HepG2 (cell line): ENCODE measurements at regions not wholly inside any gene's neighbourhood (a gene's known extent, or its start where the extent isn't known, plus 50 kb on each side); places are given as distances from the start of the nearest gene placed in this dataset.

Experiments
- ATAC-seq: fragments of 200-7000 bp; cut with Tn5 transposase; 3 replicates; pipeline ENCODE4 v1.9.1; 2020; ENCODE audit warnings: mild to moderate bottlenecking, moderate library complexity
- BruUV-seq: library from RNA; stranded (reverse); fragments of 400-500 nt; replicated peaks from 2 replicates; lab custom pipeline; 2021; lab: Mats Ljungman, UMichigan
- CTCF ChIA-PET: fragments of 300-600 bp; formaldehyde crosslinking; extraction: SDS; loops from one replicate; lab custom pipeline; 2021; ENCODE audit warnings: low total read pairs, inconsistent platforms, low intra/inter-chr PET ratio; lab: Yijun Ruan, JAX
- POLR2A ChIA-PET: fragments of 350-600 bp; sonication (Branson Sonifier 250); formaldehyde crosslinking; loops from one replicate; lab custom pipeline; 2020; ENCODE audit warnings: antibody characterized with exemption, inconsistent platforms; lab: Yijun Ruan, JAX
- DNase-seq: peaks from one replicate; pipeline ENCODE4 v3.0.0-alpha.2; 2015; ENCODE audit warnings: low spot score
- FAIRE-seq: peaks from 3 replicates; lab custom pipeline; 2011; peaks lifted over from hg19 to GRCh38; lab: Jason Lieb, UNC
- H2AFZ ChIP-seq: one replicate; pipeline ENCODE4 v1.6.1; 2011; ENCODE audit warnings: low read length, inconsistent platforms
- H3K27ac ChIP-seq: fragments of 300-600 bp; 3 replicates; pipeline ENCODE4 v1.8.0; 2011; ENCODE audit warnings: mixed run types, mild to moderate bottlenecking, mixed read lengths, low read length, inconsistent platforms; ENCODE audit not compliant: insufficient read depth; ENCODE audit errors: extremely low read length
- H3K27me3 ChIP-seq, 2 experiments: fragments of 200-600 bp in 1 of 2; 2 replicates in 1 of 2; 3 replicates in 1 of 2; pipeline versions ENCODE4 v1.6.0 to v1.8.0; 2011; ENCODE audit warnings: low read length in 2 of 2, mild to moderate bottlenecking in 2 of 2, moderate library complexity in 2 of 2, inconsistent platforms in 1 of 2; ENCODE audit not compliant: insufficient read depth in 2 of 2, control insufficient read depth in 1 of 2
- H3K36me3 ChIP-seq, 2 experiments: fragments of 200-600 bp in 1 of 2; replicated peaks in 1 of 2; 2 replicates in 1 of 2; 3 replicates in 1 of 2; pipeline versions ENCODE4 v1.5.1 to v1.8.0; 2011; ENCODE audit warnings: low read length in 2 of 2, inconsistent platforms in 1 of 2; ENCODE audit not compliant: insufficient read depth in 2 of 2, control insufficient read depth in 1 of 2
- H3K4me1 ChIP-seq: 2 replicates; pipeline ENCODE4 v1.5.1; 2012; ENCODE audit warnings: low read length, inconsistent platforms; ENCODE audit not compliant: insufficient read depth
- H3K4me2 ChIP-seq: 2 replicates; pipeline ENCODE4 v1.6.0; 2011; ENCODE audit warnings: low read depth, low read length, inconsistent platforms
- H3K4me3 ChIP-seq, 3 experiments: fragments of 200-600 bp in 1 of 3; sonication (generic), shearing (Covaris generic) in 1 of 3; replicated peaks in 1 of 3; 2 replicates each; pipeline ENCODE4 v1.5.1; 2011 to 2016; ENCODE audit warnings: low read length in 3 of 3, inconsistent platforms in 2 of 3, low read depth in 2 of 3, mild to moderate bottlenecking in 2 of 3, control low read depth in 1 of 3, mixed read lengths in 1 of 3; ENCODE audit not compliant: insufficient read depth in 1 of 3
- H3K79me2 ChIP-seq: one replicate; pipeline ENCODE4 v1.6.1; 2011; ENCODE audit warnings: low read length, inconsistent platforms; ENCODE audit not compliant: insufficient read depth
- H3K9ac ChIP-seq: 2 replicates; pipeline ENCODE4 v1.6.0; 2011; ENCODE audit warnings: mild to moderate bottlenecking, low read depth, low read length, inconsistent platforms; ENCODE audit not compliant: insufficient read depth
- H3K9me3 ChIP-seq: 2 replicates; pipeline ENCODE4 v1.5.1; 2012; ENCODE audit warnings: mild to moderate bottlenecking, low read length
- H4K20me1 ChIP-seq: 2 replicates; pipeline ENCODE4 v1.6.0; 2011; ENCODE audit warnings: inconsistent platforms, mild to moderate bottlenecking, low read length, moderate library complexity; ENCODE audit not compliant: insufficient read depth
- AKAP8 ChIP-seq: sonication (generic); formaldehyde crosslinking; IDR thresholded peaks from 2 replicates; pipeline ENCODE4 v1.5.1; 2020; ENCODE audit warnings: mild to moderate bottlenecking, missing genetic modification reagents
- ATF7-NPFF ChIP-seq: sonication (generic); formaldehyde crosslinking; IDR thresholded peaks from 2 replicates; pipeline ENCODE4 v1.8.1; 2023; ENCODE audit warnings: mild to moderate bottlenecking, low read depth, missing genetic modification reagents, moderate library complexity
- BCL3 ChIP-seq: sonication (generic); formaldehyde crosslinking; IDR thresholded peaks from 2 replicates; pipeline ENCODE4 v1.5.1; 2020; ENCODE audit warnings: mild to moderate bottlenecking, missing genetic modification reagents, moderate library complexity
- CEBPG ChIP-seq: IDR thresholded peaks from 2 replicates; pipeline ENCODE4 v1.6.1; 2016
- FOXO4 ChIP-seq: sonication (generic); formaldehyde crosslinking; conservative IDR thresholded peaks from 2 replicates; pipeline ENCODE4 v1.8.1; 2023; ENCODE audit warnings: missing genetic modification reagents
- HHEX ChIP-seq: IDR thresholded peaks from 2 replicates; pipeline ENCODE4 v1.6.1; 2016; ENCODE audit warnings: control low read depth
- HIVEP1 ChIP-seq: sonication (generic); formaldehyde crosslinking; IDR thresholded peaks from 2 replicates; pipeline ENCODE4 v1.4.0; 2020; ENCODE audit warnings: mild to moderate bottlenecking, missing genetic modification reagents
- U2AF2 ChIP-seq: fragments of 200-400 bp; formaldehyde crosslinking; IDR thresholded peaks from 2 replicates; pipeline ENCODE4 v1.6.1; 2017; ENCODE audit warnings: low read depth, mild to moderate bottlenecking, low read length
- ZNF276 ChIP-seq: sonication (generic); formaldehyde crosslinking; IDR thresholded peaks from 2 replicates; pipeline ENCODE4 v1.4.0; 2020; ENCODE audit warnings: mild to moderate bottlenecking, low read depth, missing genetic modification reagents
- ZNF503 ChIP-seq: sonication (generic); formaldehyde crosslinking; IDR thresholded peaks from 2 replicates; pipeline ENCODE4 v1.4.0; 2020; ENCODE audit warnings: missing genetic modification reagents
- ZNF737 ChIP-seq: sonication (generic); formaldehyde crosslinking; IDR thresholded peaks from 2 replicates; pipeline ENCODE4 v1.5.0; 2020; ENCODE audit warnings: missing genetic modification reagents, mild to moderate bottlenecking, borderline replicate concordance
- ZNF891 ChIP-seq: sonication (generic); formaldehyde crosslinking; IDR thresholded peaks from 2 replicates; pipeline ENCODE4 v1.5.0; 2020; ENCODE audit warnings: mild to moderate bottlenecking, missing genetic modification reagents
- WGBS: methylation state at CpG from one replicate; pipeline ENCODE4 v1.1.6; 2017; ENCODE audit warnings: low lambda C conversion rate; 5-methylcytosine and 5-hydroxymethylcytosine counted together
- in situ Hi-C: cut with HindIII; loops from 2 replicates; pipeline ENCODE4 v1.10.0; 2017; ENCODE audit warnings: low pct_unique_long_range_greater_than_20kb; ENCODE audit not compliant: extremely low pct_ligation_motif_present
- intact Hi-C: fragments of 100-400 bp; cut with micrococcal nuclease; formaldehyde crosslinking; loops from one replicate; pipeline ENCODE4 v1.10.0; 2022; ENCODE audit not compliant: unreplicated experiment
- TF ChIP-seq, protein P1 (sequence below), 2 experiments: sonication (generic) in 1 of 2; formaldehyde crosslinking in 1 of 2; IDR thresholded peaks; 2 replicates each; pipeline versions ENCODE4 v1.4.0 to v1.6.1; 2016 to 2020; ENCODE audit warnings: borderline replicate concordance in 1 of 2, low read depth in 1 of 2, mild to moderate bottlenecking in 1 of 2, missing genetic modification reagents in 1 of 2

- TF ChIP-seq BCL3 (CRISPR knock-in tag) (no peak), U2AF2 (no peak)
Measured at GRCh38 chr3:106729481-106729880, 647.8 kb upstream of the CCDC54 start (continued).

DNA sequence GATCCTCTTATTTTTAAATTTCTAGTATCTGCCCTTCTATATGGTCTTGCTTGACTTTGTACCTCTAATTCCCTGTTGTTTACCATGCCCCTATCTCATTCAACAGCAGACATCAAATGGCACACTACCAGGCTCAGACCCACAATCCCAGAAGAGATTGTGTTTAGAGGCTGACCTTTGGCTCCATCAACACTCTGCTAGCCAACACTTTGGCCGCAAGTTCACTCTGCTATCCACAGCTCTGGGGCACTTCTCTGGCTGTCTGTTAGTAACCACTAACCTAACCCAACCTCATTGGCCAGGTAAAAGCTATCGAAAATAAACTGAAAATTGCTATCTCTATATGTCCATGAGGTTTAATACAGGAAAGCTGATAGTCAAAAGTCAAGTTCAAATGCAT lies 646.0 kb upstream of the CCDC54 start:
- ATAC-seq: 0 out of 3 replicates have a peak, but pooled peaks have one; percentile 24
- WGBS: 0% methylated on average over 2 of the region's 2 CpGs
- intact Hi-C loops (no loop called here), in situ Hi-C loops (no loop called here)
- no peak for FAIRE-seq
- TF ChIP-seq ZNF503 (CRISPR knock-in tag): no peak
- no peak for TF ChIP-seq FOXO4 (CRISPR knock-in tag)
- no peak for TF ChIP-seq ATF7-NPFF (CRISPR knock-in tag)
- no peak for TF ChIP-seq ZNF737 (CRISPR knock-in tag)
- TF ChIP-seq ZNF891: no peak
- TF ChIP-seq CEBPG (CRISPR knock-in tag): no peak
- TF ChIP-seq HIVEP1: no peak
- TF ChIP-seq HHEX (CRISPR knock-in tag): no peak
- TF ChIP-seq, protein P1, sequence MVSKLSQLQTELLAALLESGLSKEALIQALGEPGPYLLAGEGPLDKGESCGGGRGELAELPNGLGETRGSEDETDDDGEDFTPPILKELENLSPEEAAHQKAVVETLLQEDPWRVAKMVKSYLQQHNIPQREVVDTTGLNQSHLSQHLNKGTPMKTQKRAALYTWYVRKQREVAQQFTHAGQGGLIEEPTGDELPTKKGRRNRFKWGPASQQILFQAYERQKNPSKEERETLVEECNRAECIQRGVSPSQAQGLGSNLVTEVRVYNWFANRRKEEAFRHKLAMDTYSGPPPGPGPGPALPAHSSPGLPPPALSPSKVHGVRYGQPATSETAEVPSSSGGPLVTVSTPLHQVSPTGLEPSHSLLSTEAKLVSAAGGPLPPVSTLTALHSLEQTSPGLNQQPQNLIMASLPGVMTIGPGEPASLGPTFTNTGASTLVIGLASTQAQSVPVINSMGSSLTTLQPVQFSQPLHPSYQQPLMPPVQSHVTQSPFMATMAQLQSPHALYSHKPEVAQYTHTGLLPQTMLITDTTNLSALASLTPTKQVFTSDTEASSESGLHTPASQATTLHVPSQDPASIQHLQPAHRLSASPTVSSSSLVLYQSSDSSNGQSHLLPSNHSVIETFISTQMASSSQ (IDR thresholded peaks at IDR 0.05; ENCODE audit: low read depth): no peak
- TF ChIP-seq, protein P1 (CRISPR knock-in tag; IDR thresholded peaks at IDR 0.05; ENCODE audit: borderline replicate concordance): no peak
- no peak for TF ChIP-seq ZNF276 (CRISPR knock-in tag)
- TF ChIP-seq AKAP8: no peak
- Histone ChIP-seq H3K36me3 (no peaks in the 10 kb centered on the region), H3K27me3 (no peaks in the 10 kb centered on the region), H3K9me3 (no peaks in the 10 kb centered on the region), H3K79me2 (no peaks in the 10 kb centered on the region), H3K4me3 (no peak overlapping the region), H3K9ac (no peak overlapping the region), H4K20me1 (no peaks in the 10 kb centered on the region), H3K4me1 (no peaks in the 10 kb centered on the region), H3K4me2 (no peak overlapping the region), H3K27ac (no peak overlapping the region), H2AFZ (no peak overlapping the region)
- no TSS peak for BruUV-seq
- POLR2A ChIA-PET: no interaction called here
- CTCF ChIA-PET: no interaction called here
- no peak for DNase-seq
